Mesenchymal stem cell (in vitro differentiated cells and primary cell): ENCODE measurements at regions not wholly inside any gene's neighbourhood (a gene's known extent, or its start where the extent isn't known, plus 50 kb on each side); places are given as distances from the start of the nearest gene placed in this dataset.

Source experiments
- DNase-seq: peaks from one replicate; pipeline ENCODE4 v3.0.0-alpha.2; 2013
- H2AFZ ChIP-seq: one replicate; pipeline ENCODE4 v1.6.1; 2013; ENCODE audit warnings: low read depth, mild to moderate bottlenecking, control low read depth, inconsistent platforms, low read length, moderate library complexity
- H2AK5ac ChIP-seq: 2 replicates; pipeline ENCODE4 v1.6.1; 2013; ENCODE audit warnings: low read length, moderate library complexity, mild to moderate bottlenecking, inconsistent platforms; ENCODE audit not compliant: severe bottlenecking
- H2BK120ac ChIP-seq: one replicate; pipeline ENCODE4 v1.6.1; 2013; ENCODE audit warnings: low read depth, mild to moderate bottlenecking, inconsistent platforms, low read length, moderate library complexity
- H2BK12ac ChIP-seq, 2 experiments: one replicate each; pipeline ENCODE4 v1.6.1; 2013; ENCODE audit warnings: inconsistent platforms in 2 of 2, low read length in 2 of 2, mild to moderate bottlenecking in 2 of 2, moderate library complexity in 2 of 2, control low read depth in 1 of 2
- H2BK15ac ChIP-seq: one replicate; pipeline ENCODE4 v1.6.1; 2013; ENCODE audit warnings: mild to moderate bottlenecking, low read depth, inconsistent platforms; ENCODE audit not compliant: poor library complexity, severe bottlenecking
- H2BK5ac ChIP-seq: 2 replicates; pipeline ENCODE4 v1.6.1; 2013; ENCODE audit warnings: low read depth, mild to moderate bottlenecking, low read length, control low read depth, inconsistent platforms; ENCODE audit not compliant: poor library complexity, severe bottlenecking
- H3K14ac ChIP-seq, 2 experiments: one replicate each; pipeline ENCODE4 v1.6.1; 2013; ENCODE audit warnings: inconsistent platforms in 2 of 2, low read length in 2 of 2, control low read depth in 1 of 2, mild to moderate bottlenecking in 1 of 2, moderate library complexity in 1 of 2
- H3K18ac ChIP-seq, 2 experiments: one replicate each; pipeline ENCODE4 v1.6.1; 2013; ENCODE audit warnings: inconsistent platforms in 2 of 2, low read length in 2 of 2, control low read depth in 1 of 2, low read depth in 1 of 2, mild to moderate bottlenecking in 1 of 2
- H3K23ac ChIP-seq, 2 experiments: one replicate each; pipeline ENCODE4 v1.6.1; 2013; ENCODE audit warnings: inconsistent platforms in 2 of 2, low read length in 2 of 2, mild to moderate bottlenecking in 2 of 2, moderate library complexity in 2 of 2, control low read depth in 1 of 2
- H3K27ac ChIP-seq: 2 replicates; pipeline ENCODE4 v1.5.1; 2013; ENCODE audit warnings: mild to moderate bottlenecking, moderate library complexity, low read length, control low read depth, inconsistent platforms; ENCODE audit not compliant: poor library complexity, severe bottlenecking
- H3K27me3 ChIP-seq, 2 experiments: 2 replicates each; pipeline versions ENCODE4 v1.6.1 to v1.7.0; 2013; ENCODE audit warnings: low read length in 2 of 2, mild to moderate bottlenecking in 2 of 2, moderate library complexity in 2 of 2, control low read depth in 1 of 2, inconsistent platforms in 1 of 2; ENCODE audit not compliant: control insufficient read depth in 1 of 2, insufficient read depth in 1 of 2
- H3K36me3 ChIP-seq, 2 experiments: 2 replicates each; pipeline versions ENCODE4 v1.6.1 to v1.7.0; 2013; ENCODE audit warnings: low read length in 2 of 2, control low read depth in 1 of 2, inconsistent platforms in 1 of 2, low read depth in 1 of 2, mild to moderate bottlenecking in 1 of 2; ENCODE audit not compliant: insufficient read depth in 2 of 2, control insufficient read depth in 1 of 2
- H3K4ac ChIP-seq, 2 experiments: one replicate each; pipeline ENCODE4 v1.6.1; 2013; ENCODE audit warnings: inconsistent platforms in 2 of 2, low read length in 2 of 2, mild to moderate bottlenecking in 2 of 2, moderate library complexity in 2 of 2, control low read depth in 1 of 2, low read depth in 1 of 2
- H3K4me1 ChIP-seq: 2 replicates; pipeline ENCODE4 v1.6.1; 2013; ENCODE audit warnings: low read depth, low read length, control low read depth; ENCODE audit not compliant: control insufficient read depth, insufficient read depth
- H3K4me2 ChIP-seq: 2 replicates; pipeline ENCODE4 v1.6.1; 2013; ENCODE audit warnings: low read length, mild to moderate bottlenecking, inconsistent platforms; ENCODE audit not compliant: poor library complexity, severe bottlenecking
- H3K4me3 ChIP-seq, 2 experiments: 2 replicates each; pipeline versions ENCODE4 v1.5.1 to v1.7.0; 2013; ENCODE audit warnings: low read length in 2 of 2, mild to moderate bottlenecking in 2 of 2, control low read depth in 1 of 2, low read depth in 1 of 2; ENCODE audit not compliant: insufficient read depth in 1 of 2
- H3K79me1 ChIP-seq: replicated peaks from 2 replicates; pipeline ENCODE4 v1.6.1; 2013; ENCODE audit warnings: mild to moderate bottlenecking, control low read depth, low read length, inconsistent platforms; ENCODE audit not compliant: poor library complexity, severe bottlenecking
- H3K9ac ChIP-seq: 2 replicates; pipeline ENCODE4 v1.7.0; 2013; ENCODE audit warnings: mild to moderate bottlenecking, low read length, moderate library complexity
- H3K9me3 ChIP-seq: 2 replicates; pipeline ENCODE4 v1.7.0; 2013; ENCODE audit warnings: mild to moderate bottlenecking, low read length; ENCODE audit not compliant: control insufficient read depth
- H4K8ac ChIP-seq: one replicate; pipeline ENCODE4 v1.6.1; 2013; ENCODE audit warnings: inconsistent platforms, mild to moderate bottlenecking, low read length, moderate library complexity
- H4K91ac ChIP-seq: one replicate; pipeline ENCODE4 v1.6.1; 2013; ENCODE audit warnings: mild to moderate bottlenecking, low read length, inconsistent platforms
- WGBS: methylation state at CpG from one replicate; pipeline ENCODE4 v1.1.7; 2013; ENCODE audit warnings: mixed read lengths; 5-methylcytosine and 5-hydroxymethylcytosine counted together

DNA sequence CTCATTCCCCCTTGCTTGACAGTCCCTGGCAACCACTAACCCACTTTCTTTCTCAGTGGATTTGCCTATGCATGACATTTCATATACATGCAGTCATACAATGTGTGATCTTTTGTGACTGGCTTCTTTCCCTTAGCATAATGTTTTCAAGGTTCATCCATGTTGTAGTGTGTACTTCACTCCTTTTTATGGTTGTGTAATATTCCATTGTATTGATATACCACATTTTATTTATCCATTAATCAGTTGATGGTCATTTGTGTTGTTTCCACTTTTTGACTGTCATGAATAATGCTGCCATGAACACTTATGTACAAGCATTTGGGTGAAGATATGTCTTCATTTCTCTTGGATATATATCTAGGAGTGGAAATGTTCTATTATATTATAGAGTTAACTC, 127.7 kb upstream of the GRIK3 start:
- H3K9ac ChIP-seq: no peak overlapping the region
- no peak overlapping the region for H4K8ac ChIP-seq
- H3K4me2 ChIP-seq: no peak overlapping the region
- no peak for DNase-seq
- no peak overlapping the region for H3K18ac ChIP-seq
- no peak overlapping the region for H2BK15ac ChIP-seq
- H3K14ac ChIP-seq: no peak overlapping the region
- H2AK5ac ChIP-seq: no peak overlapping the region
- no peak overlapping the region for H3K27ac ChIP-seq
- H3K4ac ChIP-seq: no peak overlapping the region
- H3K36me3 ChIP-seq: no peaks in the 10 kb centered on the region
- H3K4me1 ChIP-seq: no peaks in the 10 kb centered on the region
- H3K4me3 ChIP-seq: no peak overlapping the region
- H2BK12ac ChIP-seq: no peak overlapping the region
- H2AFZ ChIP-seq: no peak overlapping the region
- peaks cover 12% of the 10 kb centered on the region for H3K9me3 ChIP-seq
- no peak overlapping the region for H4K91ac ChIP-seq
- no peak overlapping the region for H2BK5ac ChIP-seq
- H3K27me3 ChIP-seq: no peaks in the 10 kb centered on the region
- H3K79me1 ChIP-seq: no peaks in the 10 kb centered on the region
- H3K23ac ChIP-seq: no peak overlapping the region
- no peak overlapping the region for H2BK120ac ChIP-seq

DNA sequence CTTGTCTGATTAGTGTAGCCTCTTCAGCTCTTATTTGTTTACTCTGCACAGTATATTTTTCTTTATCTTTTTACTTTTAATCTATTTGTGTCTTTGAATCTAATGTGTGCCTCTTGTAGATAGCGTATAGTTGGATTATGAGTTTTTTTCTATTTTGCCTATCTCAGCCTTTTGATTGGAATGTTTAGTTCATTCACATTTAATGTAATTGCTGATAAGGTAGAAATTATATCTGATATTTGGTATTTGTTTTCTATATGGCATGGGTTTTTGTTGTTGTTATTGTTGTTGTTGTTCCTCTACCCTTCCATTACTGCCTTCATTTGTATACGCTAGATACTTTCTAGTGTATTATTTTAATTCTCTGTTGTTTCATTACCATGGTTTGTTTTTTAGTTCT, 131.7 kb upstream of the GRIK3 start:
- Histone ChIP-seq H3K27me3 (no peaks in the 10 kb centered on the region), H3K14ac (no peak overlapping the region), H2BK120ac (no peak overlapping the region), H4K8ac (no peak overlapping the region), H3K27ac (no peak overlapping the region), H3K79me1 (no peaks in the 10 kb centered on the region), H3K4me1 (no peaks in the 10 kb centered on the region), H4K91ac (no peak overlapping the region), H3K23ac (no peak overlapping the region), H3K4ac (no peak overlapping the region), H3K4me2 (no peak overlapping the region), H3K4me3 (no peak overlapping the region), H3K9ac (no peak overlapping the region), H2BK15ac (no peak overlapping the region), H2BK5ac (no peak overlapping the region), H2BK12ac (no peak overlapping the region), H2AFZ (no peak overlapping the region), H2AK5ac (no peak overlapping the region), H3K36me3 (no peaks in the 10 kb centered on the region), H3K18ac (no peak overlapping the region), H3K9me3 (peaks cover 7% of the 10 kb centered on the region)
- 100% methylated on average over 1 of the region's 2 CpGs for WGBS
- no peak for DNase-seq

DNA sequence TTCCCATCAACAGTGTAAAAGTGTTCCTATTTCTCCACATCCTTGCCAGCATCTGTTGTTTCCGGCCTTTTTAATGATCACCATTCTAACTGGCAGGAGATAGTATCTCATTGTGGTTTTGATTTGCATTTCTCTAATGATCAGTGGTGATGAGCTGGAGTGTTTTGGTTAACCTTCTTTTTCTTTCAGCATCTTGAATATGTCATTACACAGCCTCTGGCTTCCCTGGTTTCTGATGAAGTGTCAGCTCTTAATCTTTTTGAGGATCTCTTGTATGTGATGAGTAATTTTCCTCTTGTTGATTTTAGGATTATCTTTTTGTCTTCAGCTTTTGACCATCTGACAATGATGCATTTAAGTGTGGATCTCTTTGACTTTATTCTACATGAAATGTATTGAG, 133.2 kb upstream of the GRIK3 start:
- Histone ChIP-seq H3K9me3 (no peaks in the 10 kb centered on the region), H3K36me3 (no peaks in the 10 kb centered on the region), H2AK5ac (no peak overlapping the region), H2BK120ac (no peak overlapping the region), H3K14ac (no peak overlapping the region), H4K8ac (no peak overlapping the region), H2BK12ac (no peak overlapping the region), H2BK5ac (no peak overlapping the region), H3K23ac (no peak overlapping the region), H3K27me3 (no peaks in the 10 kb centered on the region), H3K27ac (no peak overlapping the region), H3K4ac (no peak overlapping the region), H3K18ac (no peak overlapping the region), H3K79me1 (no peaks in the 10 kb centered on the region), H4K91ac (no peak overlapping the region), H3K9ac (no peak overlapping the region), H3K4me1 (no peaks in the 10 kb centered on the region), H2BK15ac (no peak overlapping the region), H3K4me3 (no peak overlapping the region), H3K4me2 (no peak overlapping the region), H2AFZ (no peak overlapping the region)
- DNase-seq: no peak
- WGBS: no CpG with 5 or more reads among the region's 1 CpG

DNA sequence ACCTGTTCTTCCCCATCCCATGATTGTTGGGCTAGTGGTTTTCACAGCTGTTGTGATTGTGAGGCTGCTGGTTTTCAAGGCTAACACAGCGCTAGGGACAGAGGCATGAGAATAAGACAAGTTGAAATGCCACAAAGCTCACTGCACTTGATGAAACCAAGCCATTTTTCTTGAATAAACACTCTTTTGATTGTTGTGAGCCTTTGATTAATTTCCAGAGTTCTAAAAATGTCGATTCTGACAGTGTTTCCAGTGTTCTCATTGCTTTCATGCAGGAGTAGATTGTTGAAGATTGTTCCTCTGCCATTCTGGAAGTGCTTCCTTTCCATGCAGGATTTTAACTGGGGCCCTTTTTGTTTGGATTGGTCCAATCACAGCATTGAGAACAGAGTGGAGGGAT, 134.9 kb upstream of the GRIK3 start:
- Histone ChIP-seq H2AK5ac (no peak overlapping the region), H3K4me1 (no peaks in the 10 kb centered on the region), H4K91ac (no peak overlapping the region), H3K79me1 (no peaks in the 10 kb centered on the region), H3K9me3 (no peaks in the 10 kb centered on the region), H2BK12ac (no peak overlapping the region), H3K4me3 (no peak overlapping the region), H4K8ac (no peak overlapping the region), H2BK15ac (no peak overlapping the region), H2BK120ac (no peak overlapping the region), H3K9ac (no peak overlapping the region), H3K23ac (no peak overlapping the region), H3K14ac (no peak overlapping the region), H3K36me3 (no peaks in the 10 kb centered on the region), H2BK5ac (no peak overlapping the region), H2AFZ (no peak overlapping the region), H3K4me2 (no peak overlapping the region), H3K4ac (no peak overlapping the region), H3K27ac (no peak overlapping the region), H3K18ac (no peak overlapping the region), H3K27me3 (no peaks in the 10 kb centered on the region)
- 26% methylated on average over 2 of the region's 2 CpGs for WGBS
- no peak for DNase-seq
